Glutamatergic neuron (in vitro differentiated cells): ENCODE measurements at regions not wholly inside any gene's neighbourhood (a gene's known extent, or its start where the extent isn't known, plus 50 kb on each side); places are given as distances from the start of the nearest gene placed in this dataset.

Experiments
- DNase-seq: peaks from one replicate; pipeline ENCODE4 v3.0.0; 2022
- H3K27ac Mint-ChIP-seq: one replicate; pipeline ENCODE4 v1.8.0; 2020; ENCODE audit warnings: mild to moderate bottlenecking, mixed read lengths, inconsistent platforms; ENCODE audit not compliant: unreplicated experiment
- H3K27me3 Mint-ChIP-seq: one replicate; pipeline ENCODE4 v1.8.0; 2020; ENCODE audit warnings: mild to moderate bottlenecking, moderate library complexity, mixed read lengths, inconsistent platforms; ENCODE audit not compliant: unreplicated experiment
- H3K36me3 Mint-ChIP-seq: one replicate; pipeline ENCODE4 v1.8.0; 2020; ENCODE audit warnings: mild to moderate bottlenecking, mixed read lengths, inconsistent platforms; ENCODE audit not compliant: unreplicated experiment
- H3K4me1 Mint-ChIP-seq: one replicate; pipeline ENCODE4 v1.8.0; 2020; ENCODE audit warnings: mild to moderate bottlenecking, low read depth, mixed read lengths, inconsistent platforms; ENCODE audit not compliant: unreplicated experiment
- H3K4me3 Mint-ChIP-seq: one replicate; pipeline ENCODE4 v1.8.0; 2020; ENCODE audit warnings: mild to moderate bottlenecking, mixed read lengths, inconsistent platforms; ENCODE audit not compliant: unreplicated experiment
- H3K9me3 Mint-ChIP-seq: one replicate; pipeline ENCODE4 v1.8.0; 2020; ENCODE audit warnings: mild to moderate bottlenecking, moderate library complexity, mixed read lengths, inconsistent platforms; ENCODE audit not compliant: unreplicated experiment
- TF ChIP-seq, protein P1 (sequence below): fragments of 200-600 bp; sonication (generic); IDR thresholded peaks from one replicate; pipeline ENCODE4 v1.5.0; 2021; ENCODE audit not compliant: partially characterized antibody, unreplicated experiment

DNA sequence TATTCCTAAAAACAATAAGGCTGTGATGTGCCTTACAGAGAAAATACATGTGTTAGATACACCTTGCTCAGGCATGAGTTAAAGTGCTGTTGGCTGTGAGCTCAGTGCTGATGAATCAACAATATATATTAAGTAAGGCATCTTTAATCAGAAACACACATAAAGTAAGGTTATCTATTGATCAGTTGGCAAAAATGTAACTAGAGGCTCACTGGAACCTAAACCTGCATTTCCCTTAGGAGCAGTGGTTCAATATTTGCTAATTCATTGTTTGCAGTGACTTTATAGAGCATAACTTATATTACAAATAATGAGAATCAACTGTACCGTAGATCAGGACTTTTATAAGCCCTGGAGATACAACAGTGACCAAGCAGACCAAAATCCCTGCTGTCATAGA, 77.0 kb upstream of the CYP1B1 start:
- Mint-ChIP-seq H3K27me3 (no peaks in the 10 kb centered on the region), H3K4me1 (no peaks in the 10 kb centered on the region), H3K9me3 (no peaks in the 10 kb centered on the region), H3K36me3 (no peaks in the 10 kb centered on the region), H3K4me3 (no peak overlapping the region), H3K27ac (no peak overlapping the region)
- no peak for DNase-seq
- TF ChIP-seq, protein P1, sequence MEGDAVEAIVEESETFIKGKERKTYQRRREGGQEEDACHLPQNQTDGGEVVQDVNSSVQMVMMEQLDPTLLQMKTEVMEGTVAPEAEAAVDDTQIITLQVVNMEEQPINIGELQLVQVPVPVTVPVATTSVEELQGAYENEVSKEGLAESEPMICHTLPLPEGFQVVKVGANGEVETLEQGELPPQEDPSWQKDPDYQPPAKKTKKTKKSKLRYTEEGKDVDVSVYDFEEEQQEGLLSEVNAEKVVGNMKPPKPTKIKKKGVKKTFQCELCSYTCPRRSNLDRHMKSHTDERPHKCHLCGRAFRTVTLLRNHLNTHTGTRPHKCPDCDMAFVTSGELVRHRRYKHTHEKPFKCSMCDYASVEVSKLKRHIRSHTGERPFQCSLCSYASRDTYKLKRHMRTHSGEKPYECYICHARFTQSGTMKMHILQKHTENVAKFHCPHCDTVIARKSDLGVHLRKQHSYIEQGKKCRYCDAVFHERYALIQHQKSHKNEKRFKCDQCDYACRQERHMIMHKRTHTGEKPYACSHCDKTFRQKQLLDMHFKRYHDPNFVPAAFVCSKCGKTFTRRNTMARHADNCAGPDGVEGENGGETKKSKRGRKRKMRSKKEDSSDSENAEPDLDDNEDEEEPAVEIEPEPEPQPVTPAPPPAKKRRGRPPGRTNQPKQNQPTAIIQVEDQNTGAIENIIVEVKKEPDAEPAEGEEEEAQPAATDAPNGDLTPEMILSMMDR: no peak

DNA sequence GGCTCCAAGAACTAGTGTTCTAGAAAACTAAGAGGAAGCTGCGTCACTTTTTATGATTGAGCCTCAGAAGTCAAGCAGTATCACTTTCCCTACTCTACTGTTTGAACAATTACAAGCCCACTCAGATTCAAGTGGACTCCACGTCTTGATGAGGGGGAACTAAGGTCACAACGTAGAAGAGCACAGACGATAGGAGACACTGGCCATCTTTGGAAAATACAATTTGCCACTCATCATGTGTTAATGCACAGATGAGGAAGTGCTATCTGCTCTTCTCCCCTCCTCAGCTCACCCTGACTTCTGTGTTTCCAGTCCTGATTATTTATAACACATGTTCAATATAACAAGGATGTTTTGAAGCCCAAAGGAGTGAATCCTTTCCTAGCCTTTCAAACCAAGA, 76.1 kb upstream of the CYP1B1 start:
- no peak overlapping the region for H3K27ac Mint-ChIP-seq
- TF ChIP-seq, protein P1: no peak
- H3K9me3 Mint-ChIP-seq: no peaks in the 10 kb centered on the region

DNA sequence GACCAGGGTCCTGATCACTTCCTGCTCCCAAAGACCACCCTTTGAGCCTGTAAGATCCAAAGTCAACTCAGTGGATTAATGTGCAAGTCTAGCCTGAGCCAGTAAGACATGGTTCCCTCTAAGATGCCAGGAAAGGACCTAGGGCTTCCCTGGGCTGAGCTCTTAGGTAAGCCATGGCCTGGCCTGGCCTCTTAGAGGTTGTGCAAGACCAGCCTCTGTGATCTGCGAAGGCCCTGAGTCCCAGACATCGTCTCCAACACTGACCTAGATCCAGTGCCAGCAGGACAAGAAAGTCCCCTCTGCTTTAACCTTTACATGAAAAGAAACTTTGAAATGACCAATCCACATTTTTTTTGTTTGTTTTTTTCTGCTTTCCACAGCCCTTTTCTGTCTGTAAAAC, 73.6 kb upstream of the CYP1B1 start:
- H3K4me1 Mint-ChIP-seq: no peaks in the 10 kb centered on the region
- H3K27ac Mint-ChIP-seq: no peak overlapping the region
- H3K9me3 Mint-ChIP-seq: no peaks in the 10 kb centered on the region
- TF ChIP-seq, protein P1: no peak
- no peaks in the 10 kb centered on the region for H3K36me3 Mint-ChIP-seq
- no peak overlapping the region for H3K4me3 Mint-ChIP-seq
- no peaks in the 10 kb centered on the region for H3K27me3 Mint-ChIP-seq
- no peak for DNase-seq

More for the DNA sequence above, 76.1 kb upstream of the CYP1B1 start:
- H3K4me3 Mint-ChIP-seq: no peak overlapping the region
- no peaks in the 10 kb centered on the region for H3K4me1 Mint-ChIP-seq
- no peak for DNase-seq
- H3K27me3 Mint-ChIP-seq: no peaks in the 10 kb centered on the region
- no peaks in the 10 kb centered on the region for H3K36me3 Mint-ChIP-seq

DNA sequence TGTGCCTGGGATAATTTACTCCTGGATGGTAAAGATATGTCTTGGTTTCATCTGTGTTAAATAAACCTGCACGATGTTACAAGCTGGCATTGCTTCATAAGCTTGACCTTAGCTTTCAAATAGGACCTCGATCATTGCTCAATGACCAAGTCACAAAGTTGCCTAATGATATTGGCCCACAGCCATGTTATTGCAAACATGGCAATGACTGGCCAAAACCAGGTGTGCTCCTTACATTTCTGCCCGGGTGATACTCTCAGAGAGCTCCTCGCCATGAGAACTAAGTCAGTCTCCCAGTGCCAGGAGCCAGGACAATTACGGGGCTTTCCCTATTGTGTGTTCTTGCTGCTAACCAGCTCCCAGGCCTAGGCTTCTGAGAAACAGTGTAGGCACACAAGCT, 72.5 kb upstream of the CYP1B1 start:
- TF ChIP-seq, protein P1: no peak
- H3K4me1 Mint-ChIP-seq: no peaks in the 10 kb centered on the region
- H3K4me3 Mint-ChIP-seq: no peak overlapping the region
- no peaks in the 10 kb centered on the region for H3K27me3 Mint-ChIP-seq
- H3K9me3 Mint-ChIP-seq: no peaks in the 10 kb centered on the region
- no peak for DNase-seq
- no peak overlapping the region for H3K27ac Mint-ChIP-seq
- no peaks in the 10 kb centered on the region for H3K36me3 Mint-ChIP-seq

DNA sequence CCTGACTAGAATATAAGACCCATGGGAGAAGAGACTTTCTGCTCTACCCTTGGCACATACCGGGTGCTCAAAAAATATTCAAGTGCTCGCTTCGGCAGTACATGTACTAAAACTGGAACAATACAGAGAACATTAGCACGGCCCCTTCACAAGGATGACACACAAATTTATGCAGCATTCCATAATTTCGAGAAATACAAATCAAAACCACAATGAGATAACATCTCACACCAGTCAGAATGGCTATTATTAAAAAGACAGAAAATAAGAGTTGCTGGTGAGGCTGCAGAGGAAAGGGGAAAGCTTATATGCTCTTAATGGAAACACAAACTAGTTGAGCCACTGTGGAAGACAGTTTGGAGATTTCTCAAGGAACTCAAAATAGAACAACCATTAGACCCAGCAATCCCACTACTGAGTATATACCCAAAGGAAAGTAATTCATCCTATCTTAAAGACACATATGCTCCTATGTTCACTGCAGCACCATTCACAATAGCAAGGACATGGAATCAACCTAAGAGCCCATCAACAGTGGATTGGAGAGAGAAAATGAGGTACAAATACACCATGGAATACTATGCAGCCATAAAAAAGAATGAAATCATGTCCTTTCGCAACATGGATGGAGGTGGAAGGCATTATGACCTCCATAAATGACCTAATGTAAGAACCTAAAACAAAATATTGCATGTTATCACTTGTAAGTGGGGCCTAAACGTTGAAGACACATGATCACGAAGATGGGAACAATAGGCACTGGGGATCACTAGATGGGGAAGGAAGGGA, 71.6 kb upstream of the CYP1B1 start:
- Mint-ChIP-seq H3K36me3 (no peaks in the 10 kb centered on the region), H3K27ac (no peak overlapping the region), H3K4me3 (no peak overlapping the region), H3K4me1 (no peaks in the 10 kb centered on the region), H3K27me3 (no peaks in the 10 kb centered on the region), H3K9me3 (no peaks in the 10 kb centered on the region)
- DNase-seq: no peak
- TF ChIP-seq, protein P1: no peak
